Ascending aorta (tissue), 2 donors: ENCODE measurements at regions not wholly inside any gene's neighbourhood (a gene's known extent, or its start where the extent isn't known, plus 50 kb on each side); places are given as distances from the start of the nearest gene placed in this dataset.
"Not testable (repeated sequence)": the region's sequence is repeated elsewhere in the genome, so short reads cannot be mapped to it uniquely, and the experiment has no call there.

Experiments
- DNase-seq, 2 donors: peaks; one replicate each; pipeline ENCODE4 v3.0.0-alpha.2; 2019; ENCODE audit warnings: low spot score in 2 of 2
- H3K27ac ChIP-seq, 2 donors: fragments of 200-600 bp; sonication (generic); one replicate each; pipeline ENCODE4 v1.5.1; 2016 to 2017; ENCODE audit warnings: mild to moderate bottlenecking in 1 of 2
- H3K27me3 ChIP-seq: fragments of 200-600 bp; sonication (generic); one replicate; pipeline ENCODE4 v1.5.1; 2017
- H3K36me3 ChIP-seq, 2 donors: fragments of 200-600 bp; sonication (generic); one replicate each; pipeline ENCODE4 v1.5.1; 2016
- H3K4me1 ChIP-seq, 2 donors: fragments of 200-600 bp; sonication (generic); one replicate each; pipeline ENCODE4 v1.5.1; 2016 to 2017; ENCODE audit warnings: mild to moderate bottlenecking in 1 of 2
- H3K4me3 ChIP-seq, 2 donors: fragments of 200-600 bp; sonication (generic); one replicate each; pipeline ENCODE4 v1.5.1; 2016 to 2017; ENCODE audit warnings: mild to moderate bottlenecking in 1 of 2
- H3K9me3 ChIP-seq, 2 donors: fragments of 200-600 bp; sonication (generic); one replicate each; pipeline ENCODE4 v1.5.1; 2016
- CTCF ChIP-seq, 3 experiments: fragments of 200-600 bp in 2 of 3; fragments of 450-650 bp in 1 of 3; sonication (generic) in 2 of 3; IDR thresholded peaks; one replicate each; pipeline ENCODE4 v1.5.1; 2016 to 2019; ENCODE audit warnings: antibody characterized with exemption in 3 of 3, mild to moderate bottlenecking in 1 of 3, moderate library complexity in 1 of 3
- intact Hi-C: fragments of 100-400 bp; cut with DNase I; formaldehyde crosslinking; loops from one replicate; pipeline ENCODE4 v1.15.1; 2023

- H3K36me3 ChIP-seq, H3K27me3 ChIP-seq, H3K9me3 ChIP-seq, intact Hi-C loops, DNase-seq, H3K4me3 ChIP-seq, H3K27ac ChIP-seq, H3K4me1 ChIP-seq: not testable (repeated sequence)
These were observed 321.5 kb upstream of the CHRNA7 start for GRCh38 chr15:31708703-31709327.

- H3K27me3 ChIP-seq, H3K27ac ChIP-seq, intact Hi-C loops, DNase-seq, H3K36me3 ChIP-seq, H3K4me1 ChIP-seq, H3K4me3 ChIP-seq, H3K9me3 ChIP-seq: not testable (repeated sequence)
These were observed 320.8 kb upstream of the CHRNA7 start for GRCh38 chr15:31709479-31709878.

GRCh38 chr15:31710806-31711205 lies 319.5 kb upstream of the CHRNA7 start:
- intact Hi-C loops, H3K36me3 ChIP-seq, H3K4me1 ChIP-seq, H3K4me3 ChIP-seq, DNase-seq, H3K27ac ChIP-seq, H3K27me3 ChIP-seq, H3K9me3 ChIP-seq: not testable (repeated sequence)

GRCh38 chr15:31715208-31715607 lies 315.1 kb upstream of the CHRNA7 start:
- H3K4me1 ChIP-seq, H3K36me3 ChIP-seq, H3K27me3 ChIP-seq, H3K4me3 ChIP-seq, H3K27ac ChIP-seq, DNase-seq, intact Hi-C loops, H3K9me3 ChIP-seq: not testable (repeated sequence)

GRCh38 chr15:31718625-31719024 lies 311.7 kb upstream of the CHRNA7 start:
- H3K9me3 ChIP-seq, H3K36me3 ChIP-seq, H3K4me3 ChIP-seq, H3K4me1 ChIP-seq, H3K27ac ChIP-seq, H3K27me3 ChIP-seq, DNase-seq, intact Hi-C loops: not testable (repeated sequence)

GRCh38 chr15:31719396-31720022 lies 310.8 kb upstream of the CHRNA7 start:
- intact Hi-C loops, result not testable (repeated sequence)

GRCh38 chr15:31723019-31723418 lies 307.3 kb upstream of the CHRNA7 start:
- H3K4me3 ChIP-seq, H3K27me3 ChIP-seq, H3K27ac ChIP-seq, H3K9me3 ChIP-seq, H3K36me3 ChIP-seq, DNase-seq, H3K4me1 ChIP-seq, intact Hi-C loops: not testable (repeated sequence)

More at GRCh38 chr15:31719396-31720022, 310.8 kb upstream of the CHRNA7 start:
- H3K27me3 ChIP-seq, H3K4me3 ChIP-seq, H3K4me1 ChIP-seq, H3K9me3 ChIP-seq, H3K27ac ChIP-seq, DNase-seq, H3K36me3 ChIP-seq: not testable (repeated sequence)

GRCh38 chr15:31724903-31725302 lies 305.4 kb upstream of the CHRNA7 start:
- intact Hi-C loops, H3K9me3 ChIP-seq, H3K36me3 ChIP-seq, H3K27me3 ChIP-seq, H3K4me3 ChIP-seq, DNase-seq, H3K27ac ChIP-seq, H3K4me1 ChIP-seq: not testable (repeated sequence)

- H3K27me3 ChIP-seq, H3K9me3 ChIP-seq, H3K4me1 ChIP-seq, H3K36me3 ChIP-seq, DNase-seq, H3K27ac ChIP-seq, intact Hi-C loops, H3K4me3 ChIP-seq: not testable (repeated sequence)
These were observed 304.7 kb upstream of the CHRNA7 start for GRCh38 chr15:31725619-31726018.

GRCh38 chr15:31727612-31728011 lies 302.7 kb upstream of the CHRNA7 start:
- no peak for DNase-seq
- H3K36me3 ChIP-seq, result no peaks in the 10 kb centered on the region
- no peak for TF ChIP-seq CTCF (IDR thresholded peaks at IDR 0.05)
- H3K9me3 ChIP-seq, result peaks cover 0 to 3% of the 10 kb centered on the region in 2 donors
- H3K27me3 ChIP-seq, result no peaks in the 10 kb centered on the region
- no peak overlapping the region for H3K4me3 ChIP-seq
- H3K4me1 ChIP-seq, result no peaks in the 10 kb centered on the region
- H3K27ac ChIP-seq, result no peak overlapping the region
- intact Hi-C loops, result no loop called here
